H1 (cell line): ENCODE measurements at regions not wholly inside any gene's neighbourhood (a gene's known extent, or its start where the extent isn't known, plus 50 kb on each side); places are given as distances from the start of the nearest gene placed in this dataset.

ENCODE experiments used
- HDAC6 ChIP-seq: IDR thresholded peaks from one replicate; pipeline ENCODE4 v1.7.1; 2012; ENCODE audit warnings: low read depth, mild to moderate bottlenecking, inconsistent platforms, low read length, moderate library complexity
- JUN ChIP-seq: IDR thresholded peaks from 2 replicates; pipeline ENCODE4 v1.6.1; 2011; ENCODE audit warnings: low read depth, mild to moderate bottlenecking, improper control_type of control experiment, low read length
- KDM4A ChIP-seq: IDR thresholded peaks from one replicate; pipeline ENCODE4 v1.7.1; 2012; ENCODE audit warnings: low read depth, mild to moderate bottlenecking, moderate library complexity, low read length, inconsistent platforms; ENCODE audit not compliant: severe bottlenecking
- MAX ChIP-seq: IDR thresholded peaks from 2 replicates; pipeline ENCODE4 v1.6.1; 2012; ENCODE audit warnings: inconsistent platforms

GRCh38 chr21:45339421-45340402 is 52.0 kb upstream of the POFUT2 start (continued):
- no peak for TF ChIP-seq MAX
- no peak for TF ChIP-seq JUN
- TF ChIP-seq KDM4A = no peak
- TF ChIP-seq HDAC6 = no peak
- TF ChIP-seq, all 59 proteins: peak for 0
